Tibial nerve (tissue), 4 donors: ENCODE measurements at regions not wholly inside any gene's neighbourhood (a gene's known extent, or its start where the extent isn't known, plus 50 kb on each side); places are given as distances from the start of the nearest gene placed in this dataset.

Experiments
- EP300 ChIP-seq, 2 donors: sonication (generic); formaldehyde crosslinking; IDR thresholded peaks; one replicate each; pipeline ENCODE4 v1.6.1; 2017; ENCODE audit warnings: antibody characterized with exemption in 2 of 2, mild to moderate bottlenecking in 1 of 2
- POLR2A ChIP-seq, 2 donors: fragments of 450-650 bp; IDR thresholded peaks; one replicate each; pipeline ENCODE4 v1.6.1; 2017; ENCODE audit warnings: antibody characterized with exemption in 2 of 2, mild to moderate bottlenecking in 2 of 2, moderate library complexity in 2 of 2
- TF ChIP-seq, protein P1 (sequence below), 5 experiments: fragments of 200-600 bp in 3 of 5; fragments of 450-650 bp in 2 of 5; sonication (generic) in 3 of 5; IDR thresholded peaks; one replicate each; pipeline ENCODE4 v1.5.1; 2016 to 2019; ENCODE audit warnings: antibody characterized with exemption in 5 of 5, mild to moderate bottlenecking in 3 of 5, moderate library complexity in 2 of 5

DNA sequence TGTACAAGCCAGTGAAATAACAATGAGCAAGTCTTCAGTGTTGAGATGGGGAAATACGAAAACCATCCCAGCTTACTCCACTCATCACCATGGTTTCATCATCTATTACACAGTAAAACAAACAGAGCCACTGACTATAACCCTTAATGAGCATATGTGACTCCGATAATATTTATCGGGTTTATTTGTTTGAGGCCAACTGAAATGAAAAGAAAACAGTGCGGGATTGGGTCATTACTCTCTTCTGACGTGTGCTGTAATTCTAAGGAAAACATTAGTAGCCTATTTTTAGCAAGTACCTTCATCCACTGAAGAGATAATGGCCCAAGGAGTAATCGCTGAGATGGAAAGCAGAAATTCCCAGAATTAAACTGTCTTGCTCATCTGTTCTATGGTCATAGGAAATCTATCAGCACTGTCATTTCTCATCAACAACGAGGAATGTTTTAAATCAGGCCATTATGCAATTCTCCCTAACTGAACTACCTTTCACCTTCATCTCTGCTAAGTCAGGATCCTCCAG is 716.5 kb downstream of the INHBA start:
- no peak for TF ChIP-seq POLR2A (IDR thresholded peaks at IDR 0.05)
- TF ChIP-seq, protein P1, sequence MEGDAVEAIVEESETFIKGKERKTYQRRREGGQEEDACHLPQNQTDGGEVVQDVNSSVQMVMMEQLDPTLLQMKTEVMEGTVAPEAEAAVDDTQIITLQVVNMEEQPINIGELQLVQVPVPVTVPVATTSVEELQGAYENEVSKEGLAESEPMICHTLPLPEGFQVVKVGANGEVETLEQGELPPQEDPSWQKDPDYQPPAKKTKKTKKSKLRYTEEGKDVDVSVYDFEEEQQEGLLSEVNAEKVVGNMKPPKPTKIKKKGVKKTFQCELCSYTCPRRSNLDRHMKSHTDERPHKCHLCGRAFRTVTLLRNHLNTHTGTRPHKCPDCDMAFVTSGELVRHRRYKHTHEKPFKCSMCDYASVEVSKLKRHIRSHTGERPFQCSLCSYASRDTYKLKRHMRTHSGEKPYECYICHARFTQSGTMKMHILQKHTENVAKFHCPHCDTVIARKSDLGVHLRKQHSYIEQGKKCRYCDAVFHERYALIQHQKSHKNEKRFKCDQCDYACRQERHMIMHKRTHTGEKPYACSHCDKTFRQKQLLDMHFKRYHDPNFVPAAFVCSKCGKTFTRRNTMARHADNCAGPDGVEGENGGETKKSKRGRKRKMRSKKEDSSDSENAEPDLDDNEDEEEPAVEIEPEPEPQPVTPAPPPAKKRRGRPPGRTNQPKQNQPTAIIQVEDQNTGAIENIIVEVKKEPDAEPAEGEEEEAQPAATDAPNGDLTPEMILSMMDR (IDR thresholded peaks at IDR 0.05): no peak
- peak in 1 of 2 donors; percentile 52 for TF ChIP-seq EP300 (IDR thresholded peaks at IDR 0.05)
